ENCODE measurements at regions not wholly inside any gene's neighbourhood (a gene's known extent, or its start where the extent isn't known, plus 50 kb on each side); places are given as distances from the start of the nearest gene placed in this dataset.

- TF ChIP-seq CTCF (IDR thresholded peaks at IDR 0.05; ENCODE audit: borderline replicate concordance, extremely low read depth, low read length, poor library complexity, severe bottlenecking), result no peak
- TF ChIP-seq EZH2 (IDR thresholded peaks at IDR 0.05; ENCODE audit: borderline replicate concordance, low read depth, low read length, severe bottlenecking), result no peak
Observed at GRCh38 chr18:55876254-55876653, 288.3 kb upstream of the TCF4 start.
